Ectodermal cell (in vitro differentiated cells): ENCODE measurements at regions not wholly inside any gene's neighbourhood (a gene's known extent, or its start where the extent isn't known, plus 50 kb on each side); places are given as distances from the start of the nearest gene placed in this dataset.
"Not testable (repeated sequence)": the region's sequence is repeated elsewhere in the genome, so short reads cannot be mapped to it uniquely, and the experiment has no call there.

Source experiments
- H3K27ac ChIP-seq: 2 replicates; pipeline ENCODE4 v1.7.0; 2013; ENCODE audit warnings: mild to moderate bottlenecking, low read depth, low read length; ENCODE audit not compliant: insufficient read depth, poor library complexity, severe bottlenecking
- H3K27me3 ChIP-seq: 2 replicates; pipeline ENCODE4 v1.7.0; 2013; ENCODE audit warnings: mild to moderate bottlenecking, low read length; ENCODE audit not compliant: insufficient read depth, control insufficient read depth, poor library complexity, severe bottlenecking
- H3K36me3 ChIP-seq: one replicate; pipeline ENCODE4 v1.7.0; 2013; ENCODE audit warnings: low read length; ENCODE audit not compliant: control insufficient read depth, insufficient read depth
- H3K4me1 ChIP-seq: one replicate; pipeline ENCODE4 v1.7.0; 2013; ENCODE audit warnings: low read length; ENCODE audit not compliant: control insufficient read depth, insufficient read depth
- H3K4me3 ChIP-seq: 2 replicates; pipeline ENCODE4 v1.7.0; 2013; ENCODE audit warnings: low read depth, low read length, control low read depth; ENCODE audit not compliant: insufficient read depth
- H3K9me3 ChIP-seq: 2 replicates; pipeline ENCODE4 v1.7.0; 2013; ENCODE audit warnings: mild to moderate bottlenecking, low read length, moderate library complexity; ENCODE audit not compliant: control insufficient read depth
- WGBS, 2 experiments: methylation state at CpG; one replicate each; pipeline ENCODE4 v1.1.7; 2013; ENCODE audit warnings: missing lambda C conversion rate in 2 of 2; 5-methylcytosine and 5-hydroxymethylcytosine counted together

GRCh38 chrX:4588893-4589292 is 875.4 kb upstream of the PRKX start:
- WGBS, 2 experiments = 92 to 94% methylated on average over 5 to 6 of the region's 6 CpGs
- Histone ChIP-seq H3K4me3 (no peak overlapping the region), H3K4me1 (no peaks in the 10 kb centered on the region)

GRCh38 chrX:4588466-4588865 is 875.0 kb upstream of the PRKX start:
- H3K27me3 ChIP-seq = no peaks in the 10 kb centered on the region
- 93 to 100% methylated on average over 3 to 5 of the region's 5 CpGs for WGBS, 2 experiments
- no peak overlapping the region for H3K27ac ChIP-seq
- H3K4me3 ChIP-seq = no peak overlapping the region
- H3K4me1 ChIP-seq = no peaks in the 10 kb centered on the region
- H3K9me3 ChIP-seq = no peaks in the 10 kb centered on the region
- H3K36me3 ChIP-seq = no peaks in the 10 kb centered on the region

More at GRCh38 chrX:4588893-4589292, 875.4 kb upstream of the PRKX start:
- H3K27me3 ChIP-seq = no peaks in the 10 kb centered on the region
- H3K36me3 ChIP-seq = no peaks in the 10 kb centered on the region
- H3K27ac ChIP-seq = no peak overlapping the region
- H3K9me3 ChIP-seq = no peaks in the 10 kb centered on the region

GRCh38 chrX:4588056-4588455 is 874.6 kb upstream of the PRKX start:
- Histone ChIP-seq H3K27me3 (no peaks in the 10 kb centered on the region), H3K9me3 (no peaks in the 10 kb centered on the region), H3K36me3 (no peaks in the 10 kb centered on the region), H3K27ac (no peak overlapping the region), H3K4me1 (no peaks in the 10 kb centered on the region), H3K4me3 (no peak overlapping the region)
- WGBS, 2 experiments = 100% methylated on average over 2 to 3 of the region's 3 CpGs

- H3K27ac ChIP-seq = no peak overlapping the region
- no peaks in the 10 kb centered on the region for H3K4me1 ChIP-seq
- H3K27me3 ChIP-seq = no peaks in the 10 kb centered on the region
- no peaks in the 10 kb centered on the region for H3K36me3 ChIP-seq
- H3K4me3 ChIP-seq = no peak overlapping the region
- WGBS, 2 experiments = 97 to 100% methylated on average over 1 to 3 of the region's 5 CpGs
- H3K9me3 ChIP-seq = no peaks in the 10 kb centered on the region
Measured at GRCh38 chrX:4579999-4580398, 866.5 kb upstream of the PRKX start.

- WGBS, 2 experiments = 91 to 92% methylated on average over 4 of the region's 4 CpGs
- H3K27ac ChIP-seq = no peak overlapping the region
Measured at GRCh38 chrX:4579480-4579879, 866.0 kb upstream of the PRKX start.

GRCh38 chrX:4572691-4573090 is 859.2 kb upstream of the PRKX start:
- no peak overlapping the region for H3K4me3 ChIP-seq

More at GRCh38 chrX:4579480-4579879, 866.0 kb upstream of the PRKX start:
- H3K4me1 ChIP-seq = no peaks in the 10 kb centered on the region
- no peaks in the 10 kb centered on the region for H3K9me3 ChIP-seq
- H3K4me3 ChIP-seq = no peak overlapping the region
- no peaks in the 10 kb centered on the region for H3K36me3 ChIP-seq
- H3K27me3 ChIP-seq = no peaks in the 10 kb centered on the region

GRCh38 chrX:4570151-4570550 is 856.7 kb upstream of the PRKX start:
- Histone ChIP-seq H3K9me3 (no peaks in the 10 kb centered on the region), H3K4me1 (no peaks in the 10 kb centered on the region), H3K27ac (no peak overlapping the region), H3K36me3 (no peaks in the 10 kb centered on the region), H3K4me3 (no peak overlapping the region), H3K27me3 (no peaks in the 10 kb centered on the region)
- 82 to 89% methylated on average over 1 of the region's 1 CpG for WGBS, 2 experiments

More at GRCh38 chrX:4572691-4573090, 859.2 kb upstream of the PRKX start:
- no peaks in the 10 kb centered on the region for H3K36me3 ChIP-seq
- H3K27ac ChIP-seq = no peak overlapping the region
- no peaks in the 10 kb centered on the region for H3K9me3 ChIP-seq
- H3K27me3 ChIP-seq = no peaks in the 10 kb centered on the region
- no peaks in the 10 kb centered on the region for H3K4me1 ChIP-seq

- no peaks in the 10 kb centered on the region for H3K9me3 ChIP-seq
- no peak overlapping the region for H3K4me3 ChIP-seq
- no peaks in the 10 kb centered on the region for H3K27me3 ChIP-seq
- no peaks in the 10 kb centered on the region for H3K4me1 ChIP-seq
- WGBS, 2 experiments = 97 to 98% methylated on average over 4 of the region's 4 CpGs
- no peak overlapping the region for H3K27ac ChIP-seq
- H3K36me3 ChIP-seq = no peaks in the 10 kb centered on the region
Measured at GRCh38 chrX:4560192-4560591, 846.7 kb upstream of the PRKX start.

GRCh38 chrX:4550018-4550417 is 836.6 kb upstream of the PRKX start:
- H3K4me1 ChIP-seq = no peaks in the 10 kb centered on the region
- no peaks in the 10 kb centered on the region for H3K27me3 ChIP-seq
- H3K27ac ChIP-seq = no peak overlapping the region
- H3K4me3 ChIP-seq = no peak overlapping the region
- H3K9me3 ChIP-seq = no peaks in the 10 kb centered on the region
- no peaks in the 10 kb centered on the region for H3K36me3 ChIP-seq
- WGBS, 2 experiments = 92 to 94% methylated on average over 3 of the region's 3 CpGs

- H3K4me3 ChIP-seq = no peak overlapping the region
- H3K27ac ChIP-seq = no peak overlapping the region
- H3K4me1 ChIP-seq = no peaks in the 10 kb centered on the region
- H3K27me3 ChIP-seq = no peaks in the 10 kb centered on the region
- no peaks in the 10 kb centered on the region for H3K9me3 ChIP-seq
- 49 to 56% methylated on average over 12 to 13 of the region's 13 CpGs for WGBS, 2 experiments
- no peaks in the 10 kb centered on the region for H3K36me3 ChIP-seq
Measured at GRCh38 chrX:4547213-4547836, 833.9 kb upstream of the PRKX start.

- 91 to 93% methylated on average over 5 of the region's 5 CpGs for WGBS, 2 experiments
- H3K4me1 ChIP-seq, H3K27ac ChIP-seq, H3K36me3 ChIP-seq, H3K27me3 ChIP-seq, H3K4me3 ChIP-seq, H3K9me3 ChIP-seq: not testable (repeated sequence)
Measured at GRCh38 chrX:4546178-4546577, 832.7 kb upstream of the PRKX start.
